HG02610 (cell line): ENCODE measurements at regions not wholly inside any gene's neighbourhood (a gene's known extent, or its start where the extent isn't known, plus 50 kb on each side); places are given as distances from the start of the nearest gene placed in this dataset.

Source experiments
- ATAC-seq: cut with Tn5 transposase; IDR thresholded peaks from one replicate; pipeline ENCODE4 v1.9.1; 2021; ENCODE audit warnings: mild to moderate bottlenecking, moderate library complexity; ENCODE audit not compliant: unreplicated experiment

DNA sequence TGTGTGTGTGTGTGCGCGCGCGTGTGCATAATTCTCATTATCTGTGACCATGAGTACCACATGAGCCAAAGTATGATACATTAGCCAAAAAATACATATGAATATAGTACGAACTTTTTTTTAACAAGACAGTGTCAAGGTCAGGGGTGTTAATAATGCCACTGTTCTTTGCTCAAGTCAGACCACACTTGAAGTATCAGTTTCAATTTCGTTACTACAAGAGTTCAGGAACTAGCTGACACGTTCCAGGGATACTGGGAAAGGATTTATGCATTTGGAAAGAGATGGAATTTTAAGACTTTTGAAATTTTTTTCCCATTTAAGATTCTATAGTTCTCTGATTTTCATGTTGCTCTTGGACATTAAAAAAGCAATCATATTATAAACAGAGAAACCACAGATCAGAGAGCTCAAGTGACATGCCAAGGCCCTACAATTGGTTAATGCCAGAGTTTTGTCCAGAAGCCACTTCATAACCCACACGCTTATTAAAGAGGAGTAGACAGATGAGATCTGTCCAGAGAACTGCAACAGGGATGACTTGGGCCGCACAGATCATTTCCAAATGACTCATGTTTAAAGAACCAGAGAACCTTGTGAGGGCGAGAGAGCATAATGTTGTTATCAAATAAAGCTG lies 718.8 kb upstream of the SGCG start:
- no peak for ATAC-seq

DNA sequence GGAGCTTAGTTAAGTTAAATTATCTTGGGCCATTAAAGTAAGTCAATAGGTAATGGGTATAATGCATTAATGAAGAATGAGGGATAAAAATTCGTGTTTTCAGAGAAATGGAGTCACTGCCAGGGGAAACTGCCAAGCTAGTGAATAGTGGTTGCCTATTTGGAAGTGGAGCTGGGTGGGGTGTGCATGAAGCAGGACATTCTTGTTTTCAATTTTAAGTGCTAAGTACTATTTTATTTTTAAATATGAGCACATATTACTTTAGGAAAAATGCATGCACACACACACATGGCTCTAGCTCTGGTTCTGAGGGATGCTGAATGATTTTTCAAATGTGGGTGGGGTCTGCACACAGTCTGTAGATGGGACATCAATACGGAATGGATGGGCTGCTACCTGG lies 717.7 kb upstream of the SGCG start:
- ATAC-seq = no peak

DNA sequence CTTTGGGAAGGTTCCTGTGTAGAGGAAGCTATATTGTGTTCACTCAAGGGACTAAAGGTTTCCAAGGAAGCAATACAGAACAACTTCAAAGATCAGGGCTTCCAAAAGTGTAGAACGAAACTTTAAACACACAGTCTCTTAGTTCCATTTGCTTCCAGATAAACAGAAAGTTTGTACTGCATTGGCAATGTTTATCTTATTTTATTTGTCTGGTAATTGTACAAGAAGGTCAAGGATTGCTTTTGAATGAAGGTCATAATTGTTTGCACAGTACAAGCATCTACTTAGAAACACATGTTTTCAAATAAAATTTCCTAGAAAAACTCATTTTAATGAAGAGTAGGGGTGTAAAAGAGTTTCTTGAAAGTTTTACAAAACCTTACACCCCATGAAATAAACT lies 712.7 kb upstream of the SGCG start:
- ATAC-seq = no peak

DNA sequence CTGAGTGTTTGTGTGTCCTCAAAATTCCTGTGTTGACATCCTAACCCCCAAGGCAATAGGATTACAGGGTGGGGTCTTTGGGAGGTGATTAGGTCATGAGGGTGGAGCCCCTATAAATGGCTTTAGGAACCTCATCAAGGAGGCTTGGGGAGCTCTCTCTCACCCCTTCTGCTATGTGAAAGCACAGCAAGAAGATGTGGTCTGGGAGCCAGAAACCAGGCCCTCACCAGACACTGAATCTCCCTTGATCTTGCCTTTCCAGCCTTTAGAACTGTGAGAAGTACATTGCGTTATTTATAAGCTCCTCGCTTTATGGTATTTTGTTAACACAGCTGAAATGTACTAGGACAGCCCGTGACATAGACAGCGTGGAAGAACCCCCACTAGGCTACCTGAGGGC lies 712.0 kb upstream of the SGCG start:
- ATAC-seq = no peak

DNA sequence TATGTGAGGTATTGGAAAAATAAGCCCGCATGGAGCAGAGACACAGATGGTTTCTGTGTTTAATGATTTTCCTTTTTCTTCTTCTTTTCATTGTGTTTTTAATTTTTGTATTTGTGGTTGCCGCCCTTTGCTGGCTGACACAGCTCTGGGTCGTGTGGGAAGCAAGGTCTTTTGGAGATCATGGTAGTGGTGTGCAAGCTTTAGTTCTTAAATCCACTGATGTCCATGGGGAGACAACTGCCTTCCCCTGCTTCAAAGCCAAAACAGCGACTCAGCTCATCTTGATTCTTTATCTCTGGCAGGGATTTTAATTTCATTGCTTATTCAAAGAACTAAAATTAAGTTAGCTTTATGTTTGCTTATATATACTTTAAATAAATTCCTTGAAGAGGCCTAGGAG lies 711.3 kb upstream of the SGCG start:
- no peak for ATAC-seq

DNA sequence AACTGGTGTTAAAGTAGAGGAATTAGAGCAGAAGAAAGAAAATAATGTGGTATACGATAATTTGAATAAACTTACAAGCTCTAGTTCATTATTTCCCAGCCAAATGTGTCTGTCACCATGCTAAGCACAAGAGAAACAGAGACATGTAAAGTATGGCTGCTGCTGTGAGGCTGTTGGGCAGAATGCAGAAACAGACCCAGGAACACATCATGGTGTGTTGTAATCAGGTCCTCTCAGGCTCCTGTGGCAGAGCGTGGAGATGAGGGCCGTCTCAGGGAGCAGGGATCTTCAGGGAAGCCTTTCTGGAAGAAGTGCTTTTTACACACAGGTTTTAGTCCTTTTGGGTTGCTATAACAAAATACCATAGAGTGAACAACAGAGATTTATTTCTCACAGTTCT lies 710.7 kb upstream of the SGCG start:
- no peak for ATAC-seq

DNA sequence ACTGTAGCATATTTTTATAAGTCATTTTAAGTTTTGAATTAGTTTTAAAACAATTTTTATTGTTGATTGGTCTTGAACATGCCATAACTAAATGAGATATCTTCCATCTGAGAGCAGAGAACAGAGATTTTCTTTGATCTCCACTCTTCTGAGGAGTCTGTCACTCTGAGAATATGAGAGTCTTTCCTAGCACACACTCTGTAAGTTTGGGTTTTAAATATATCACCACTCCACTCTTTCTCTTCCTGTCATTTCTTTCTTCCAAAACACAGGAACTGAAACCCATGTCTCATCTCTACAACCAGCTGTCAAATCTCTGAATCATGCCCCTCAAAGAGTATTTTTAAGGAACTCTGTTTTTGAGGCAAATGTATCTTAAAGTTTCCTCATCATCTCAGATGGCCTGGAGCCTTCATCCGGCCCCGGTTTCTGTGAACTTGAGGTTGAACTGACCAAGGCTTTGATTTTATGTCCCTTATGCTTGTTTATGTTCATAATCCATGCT lies 698.2 kb upstream of the SGCG start:
- ATAC-seq = no peak

DNA sequence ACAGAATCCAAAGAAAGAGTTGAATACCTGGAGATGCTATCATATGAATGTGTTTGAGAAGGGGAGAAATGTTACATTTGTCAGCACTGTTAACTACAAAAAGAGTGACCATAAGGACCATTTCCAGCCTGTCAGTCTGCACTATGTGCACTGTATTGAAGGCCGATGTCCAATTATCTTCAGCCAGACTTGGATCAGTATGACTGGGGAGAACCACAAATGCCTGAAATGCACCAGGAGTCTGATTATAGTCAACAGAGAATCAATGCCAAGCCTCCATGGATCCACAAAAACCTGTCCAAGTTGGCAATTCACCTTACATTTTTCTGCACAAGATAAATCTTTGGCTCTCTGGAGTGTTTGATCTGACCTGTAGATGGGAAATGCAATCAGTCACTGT lies 697.5 kb upstream of the SGCG start:
- ATAC-seq = no peak

DNA sequence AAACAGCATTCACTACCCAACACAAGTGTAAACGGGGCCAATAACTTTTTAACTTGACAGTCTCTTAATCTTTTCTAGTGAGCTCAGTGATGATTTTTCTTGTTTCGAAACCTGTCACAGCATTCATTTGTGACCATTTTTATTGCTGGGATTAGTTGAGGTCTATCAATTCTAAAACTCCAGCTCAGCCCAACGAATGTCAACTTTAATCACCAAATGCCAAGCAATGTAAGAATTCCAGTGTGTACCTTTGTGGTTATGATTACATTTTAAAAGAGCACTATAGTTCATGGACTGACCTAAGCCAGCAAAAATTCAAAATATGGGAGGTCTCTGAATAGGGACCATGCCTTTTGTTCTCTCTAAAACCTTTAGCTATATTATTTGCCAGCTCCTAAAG lies 694.3 kb upstream of the SGCG start:
- no peak for ATAC-seq

DNA sequence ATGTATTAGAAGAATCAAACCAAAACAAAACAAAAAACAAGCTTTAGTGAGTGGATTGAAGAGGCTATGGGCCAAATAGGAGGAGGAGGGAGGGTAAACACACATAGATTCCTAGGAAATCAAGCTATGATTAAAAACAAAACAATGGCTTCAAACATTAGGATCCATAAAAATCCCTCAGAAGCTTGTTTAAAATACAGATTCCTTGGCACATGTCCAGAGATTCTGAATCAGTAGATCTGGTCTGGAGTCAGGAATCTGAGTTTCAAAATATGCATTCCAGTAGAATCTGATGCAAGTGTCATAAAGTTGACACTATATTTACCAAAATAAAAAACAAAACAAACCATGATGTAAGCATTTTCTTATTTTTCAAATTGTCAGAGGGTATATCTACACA lies 692.8 kb upstream of the SGCG start:
- no peak for ATAC-seq

DNA sequence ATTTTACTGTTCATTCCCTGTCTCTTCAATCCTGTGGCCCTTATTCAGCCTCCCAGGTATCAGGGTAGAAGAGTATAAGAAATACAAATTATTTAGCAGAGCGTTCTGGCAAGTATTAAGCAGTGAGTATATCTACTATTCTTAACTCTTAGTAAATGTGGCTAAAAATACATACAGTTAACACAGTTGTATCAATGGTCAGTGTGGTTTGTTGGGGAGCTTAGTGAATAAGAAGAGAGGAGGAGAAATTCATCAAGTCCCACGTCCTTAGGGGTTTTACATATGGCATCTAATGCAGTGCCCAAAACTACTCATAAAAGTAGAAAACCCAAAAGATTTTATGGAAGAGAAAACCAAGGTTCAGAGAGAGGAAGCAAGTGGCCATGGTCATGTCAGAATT lies 691.0 kb upstream of the SGCG start:
- no peak for ATAC-seq

DNA sequence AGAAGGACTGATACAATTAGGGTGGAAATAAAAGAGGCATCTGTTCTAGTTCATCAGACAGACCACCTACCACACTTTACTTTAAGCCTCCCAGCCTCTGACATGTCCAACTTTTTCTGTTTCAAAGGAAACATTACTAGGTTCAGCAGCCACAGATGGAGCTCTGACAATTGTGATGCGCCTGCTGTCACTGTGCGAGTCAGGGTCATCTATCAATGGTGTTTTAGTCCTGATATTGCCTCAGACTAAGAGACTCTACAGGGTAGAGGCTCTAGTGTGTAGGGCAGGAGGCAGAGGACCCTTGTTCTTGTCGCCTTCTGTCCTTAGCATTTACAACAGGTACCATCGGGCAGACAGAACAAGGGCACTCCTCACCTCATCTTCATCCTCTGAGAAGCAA lies 685.0 kb upstream of the SGCG start:
- ATAC-seq = no peak

DNA sequence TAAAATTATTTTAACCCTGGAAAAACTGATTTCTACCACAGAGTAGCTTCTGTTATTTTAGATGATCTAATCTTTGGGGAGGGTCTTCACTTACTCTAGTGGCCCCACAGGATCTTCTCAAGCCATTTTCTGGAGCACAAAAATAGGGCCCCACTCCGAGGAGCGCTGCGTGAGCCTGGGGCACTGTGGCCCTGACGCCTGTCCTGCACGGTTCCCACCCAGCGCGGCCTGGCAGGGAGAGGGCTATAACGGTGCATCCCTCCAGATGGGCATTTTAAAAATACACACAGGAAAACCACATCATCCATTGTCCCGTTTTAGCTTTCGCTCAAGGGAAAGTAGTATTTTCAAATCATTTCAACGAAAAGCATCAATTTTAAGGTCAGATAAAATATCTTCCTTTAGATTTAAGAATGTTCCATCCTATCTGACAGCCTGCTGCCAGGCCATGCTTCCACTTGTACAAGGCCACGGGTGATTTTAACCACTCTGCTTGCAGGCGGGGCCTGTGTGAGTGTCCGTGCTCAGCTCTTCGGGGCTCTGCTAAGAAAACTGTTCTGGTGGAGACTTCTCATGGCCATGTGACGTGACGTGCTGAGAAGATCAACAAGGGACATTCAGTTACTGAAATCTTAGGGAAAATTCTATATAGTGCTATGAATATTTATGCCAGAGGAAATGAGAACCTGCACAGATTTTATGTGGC lies 683.8 kb upstream of the SGCG start:
- ATAC-seq = no peak

DNA sequence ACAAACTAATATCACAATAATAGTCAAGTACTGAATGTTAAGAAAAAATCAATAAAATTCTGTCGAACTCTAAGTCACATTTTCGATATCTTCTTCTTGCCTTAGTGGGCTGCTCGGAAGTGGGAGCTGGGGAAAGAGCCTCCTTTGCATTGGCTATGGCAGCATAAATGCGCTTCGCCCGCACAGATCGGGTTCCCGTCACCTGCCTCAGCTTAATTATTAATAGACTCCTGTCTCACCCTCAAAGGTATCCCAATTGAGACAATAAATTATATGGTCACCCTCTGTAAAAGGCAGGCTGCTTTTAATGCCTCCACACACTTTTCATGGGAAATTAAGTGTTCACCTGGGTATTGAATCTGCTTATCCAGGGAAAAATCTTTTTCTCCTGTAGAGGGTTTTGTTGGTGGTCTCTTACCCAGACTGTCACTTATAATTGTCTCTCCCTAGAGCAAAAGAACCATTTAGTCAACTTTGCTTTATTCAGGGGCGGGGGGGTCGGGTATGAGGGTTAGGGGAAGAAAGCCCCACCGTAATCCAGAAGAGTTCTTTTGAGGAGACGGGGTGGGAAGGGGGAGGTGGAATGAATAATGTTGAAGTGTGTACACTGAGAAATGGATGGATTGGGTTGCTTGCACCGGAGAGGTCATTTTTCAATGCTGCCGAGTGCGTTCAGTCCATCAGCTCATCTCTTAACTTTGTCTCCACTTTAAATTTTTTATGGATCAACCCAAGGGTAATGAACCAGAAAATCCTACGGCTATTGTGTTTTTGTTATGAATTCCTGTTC lies 682.6 kb upstream of the SGCG start:
- ATAC-seq = no peak

DNA sequence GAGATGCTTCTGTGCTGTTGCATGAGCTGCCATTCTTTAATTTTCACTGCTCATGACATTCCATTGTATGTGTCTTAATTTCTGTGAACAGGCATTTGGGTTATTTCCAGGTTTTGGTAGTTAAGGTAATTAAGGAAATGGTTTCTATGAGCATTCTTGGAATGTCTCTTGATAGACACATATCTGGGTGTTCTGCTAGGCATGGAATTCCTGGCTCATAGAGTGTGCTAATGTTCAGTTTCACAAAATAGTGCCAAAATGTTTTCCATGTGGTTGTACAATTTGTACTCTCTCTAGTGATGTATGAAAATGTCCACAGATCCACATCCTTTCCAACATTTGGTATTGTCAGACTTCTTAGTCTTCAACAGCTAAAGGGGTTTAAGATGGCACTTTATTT lies 680.9 kb upstream of the SGCG start:
- no peak for ATAC-seq

DNA sequence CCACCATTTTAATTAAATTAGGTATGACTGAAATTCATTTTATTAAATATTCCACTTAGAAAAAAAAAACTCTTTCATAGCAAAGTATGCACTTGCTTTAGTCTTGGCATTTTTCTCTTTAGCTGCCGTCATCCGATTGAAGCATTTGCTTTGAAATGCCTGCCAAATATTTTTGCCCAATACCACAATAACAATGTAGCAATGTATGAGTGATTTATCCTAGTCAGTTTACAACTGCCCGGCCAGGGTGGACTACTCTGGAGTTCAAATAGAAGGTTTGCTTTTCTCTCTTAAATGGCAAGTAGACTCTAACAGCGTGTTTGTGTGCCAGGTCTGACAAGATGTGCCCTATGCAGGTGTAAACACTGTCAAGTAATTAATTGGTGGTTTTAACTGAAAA lies 675.3 kb upstream of the SGCG start:
- ATAC-seq = no peak

DNA sequence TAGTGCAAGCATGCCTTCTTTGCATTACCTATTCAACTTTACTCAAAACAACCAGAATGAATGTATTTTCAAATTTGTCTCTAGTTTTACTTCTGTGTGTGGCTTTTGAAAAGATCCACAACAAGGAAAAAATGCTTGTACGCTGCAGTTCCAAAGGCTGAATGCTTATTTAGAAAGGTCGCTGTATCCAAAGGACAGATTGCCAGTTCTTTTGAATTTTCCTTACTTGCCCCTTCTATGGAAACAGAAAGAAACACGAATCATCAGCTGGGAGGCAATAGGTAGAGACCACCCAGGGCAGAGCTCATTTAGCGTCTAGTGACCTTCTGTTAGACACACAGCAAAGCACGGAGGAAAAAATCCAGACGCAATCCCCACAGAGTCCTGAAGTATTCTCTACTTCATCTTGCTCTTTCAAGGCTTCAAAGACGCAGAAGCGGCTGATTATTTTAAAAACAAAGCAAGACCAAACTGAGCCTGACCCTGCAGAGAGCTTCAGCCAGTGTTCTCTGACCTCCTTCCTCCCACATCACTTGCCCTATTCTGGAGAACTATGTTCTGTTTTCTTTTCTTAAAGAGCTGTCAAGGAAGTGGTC lies 674.6 kb upstream of the SGCG start:
- no peak for ATAC-seq

DNA sequence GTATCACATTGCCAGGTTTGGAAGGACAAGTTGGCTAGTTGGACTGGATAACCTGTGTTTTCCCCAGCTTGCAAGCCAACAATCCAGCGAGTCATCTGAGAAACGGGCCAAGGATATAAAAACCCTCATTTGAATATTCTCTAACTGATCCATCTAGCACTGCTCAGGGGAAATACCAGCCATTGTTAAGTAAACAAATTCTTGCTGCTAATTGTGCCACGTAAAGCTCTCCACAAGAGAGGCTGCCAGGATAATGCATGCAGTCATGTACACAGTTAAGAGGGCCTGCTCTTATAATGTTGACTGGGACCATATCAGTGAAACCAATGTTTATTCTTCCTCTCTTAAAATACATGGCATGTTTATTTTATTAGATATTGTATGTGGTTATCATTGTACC lies 663.2 kb upstream of the SGCG start:
- no peak for ATAC-seq

DNA sequence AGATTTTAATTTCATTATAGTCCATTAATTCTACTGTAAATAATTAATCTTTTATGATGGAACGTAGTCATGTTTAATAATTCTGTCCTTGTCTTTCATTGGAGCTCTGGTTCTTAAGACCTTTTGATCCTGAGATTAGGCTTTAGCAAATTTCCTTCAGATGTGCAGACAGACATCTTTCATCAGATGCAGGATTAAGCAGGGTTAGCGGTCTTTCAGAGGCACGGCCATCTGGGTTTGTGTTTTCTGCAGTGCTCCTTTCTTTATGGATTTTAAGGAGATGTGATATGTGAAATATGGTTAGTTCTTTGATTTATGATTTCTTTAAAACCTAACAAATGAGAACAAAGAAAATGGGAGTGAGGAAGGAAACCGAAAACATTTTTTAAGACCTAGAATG lies 643.9 kb upstream of the SGCG start:
- ATAC-seq = no peak

DNA sequence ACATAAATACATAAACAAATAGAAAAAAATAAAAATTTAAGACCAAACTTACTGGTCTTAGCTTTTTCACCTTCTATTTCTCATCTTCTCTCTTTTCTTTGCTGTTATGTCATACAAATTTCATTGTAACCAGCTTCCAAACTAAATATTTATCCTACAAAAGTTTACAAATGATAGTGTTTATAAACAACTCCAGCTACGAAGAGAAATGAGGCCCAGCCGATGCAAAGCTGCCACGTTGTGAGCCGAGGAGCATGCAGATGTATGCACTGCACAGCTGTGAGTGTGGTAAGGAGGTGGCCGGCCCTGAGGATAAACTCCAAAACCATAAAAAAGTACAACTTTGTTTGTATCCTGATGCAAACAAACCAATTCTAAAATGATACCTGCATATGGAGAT lies 642.4 kb upstream of the SGCG start:
- no peak for ATAC-seq

DNA sequence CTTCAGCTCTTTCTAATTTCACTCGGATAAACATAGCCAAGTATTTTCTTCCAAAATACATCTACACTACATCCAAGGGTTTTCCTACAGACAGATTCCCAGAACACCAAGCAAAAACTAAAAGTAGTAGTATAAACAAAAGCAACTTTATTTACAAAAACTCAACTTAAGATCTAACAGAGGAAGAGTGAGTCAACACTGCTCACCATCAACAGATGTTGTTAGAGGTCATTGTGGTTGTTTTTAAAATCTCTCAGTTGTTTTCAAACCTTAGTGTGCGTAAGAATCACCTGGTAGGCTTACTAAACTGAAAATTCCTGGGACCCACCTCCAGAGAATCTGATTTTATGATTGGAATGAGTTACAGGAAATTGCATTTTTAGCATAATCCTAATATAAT lies 631.7 kb upstream of the SGCG start:
- no peak for ATAC-seq

DNA sequence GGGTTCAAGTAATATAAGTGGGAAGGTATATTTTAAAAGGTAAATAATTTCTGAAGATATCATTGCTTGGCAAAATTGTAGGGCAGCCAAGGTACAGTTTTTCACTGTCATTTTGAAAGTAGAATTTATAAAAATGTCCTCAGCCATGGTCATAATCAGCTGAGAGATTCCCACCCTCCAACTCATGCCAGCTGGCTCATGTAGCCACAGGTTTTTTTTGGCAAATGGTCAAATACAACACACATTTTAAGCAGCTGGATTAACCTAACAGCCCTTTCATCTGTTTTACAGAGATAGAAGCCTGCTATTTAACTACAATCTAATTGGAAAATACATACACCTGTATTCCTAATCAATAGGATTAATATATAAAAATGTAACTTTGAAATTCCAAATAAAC lies 619.2 kb upstream of the SGCG start:
- no peak for ATAC-seq
